ENCODE measurements at regions not wholly inside any gene's neighbourhood (a gene's known extent, or its start where the extent isn't known, plus 50 kb on each side); places are given as distances from the start of the nearest gene placed in this dataset.

DNA sequence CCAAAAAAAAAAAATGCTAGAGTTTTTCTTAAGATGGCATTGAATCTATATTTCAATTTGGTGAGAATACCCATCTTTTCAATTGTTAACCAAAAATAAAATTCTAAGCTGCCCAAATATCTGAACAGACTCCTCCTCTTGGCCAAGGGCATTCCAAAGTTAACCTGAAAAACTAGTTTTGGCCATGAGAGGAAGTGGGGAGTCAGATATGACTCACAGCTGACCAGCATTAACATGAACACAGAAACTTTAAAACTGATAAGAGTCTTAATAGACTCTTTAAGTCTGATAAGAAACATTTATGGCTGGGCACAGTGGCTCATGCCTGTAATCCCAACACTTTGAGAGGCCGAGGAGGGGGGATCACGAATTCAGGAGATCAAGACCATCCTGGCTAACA lies 171.3 kb downstream of the FAXC start:
- peaks cover 0 to 8% of the 10 kb centered on the region in 2 experiments; a peak in 3 of 4 replicates for H3K9me3 ChIP-seq (ENCODE audit: control insufficient read depth in 1 of 2, insufficient read depth in 1 of 2, low read depth in 1 of 2, low read length in 2 of 2)
- POLR2A ChIA-PET = no interaction called here
- DNase-seq (ENCODE audit: low read depth, low spot score) (peak; percentile 31), ATAC-seq (peak; percentile 78)
- no peaks in the 10 kb centered on the region for H3K27me3 ChIP-seq (ENCODE audit: insufficient read depth, low read length)
- H3K27ac ChIP-seq (ENCODE audit: low read depth, low read length) = no peak overlapping the region
- no peak overlapping the region for H3K9ac ChIP-seq (ENCODE audit: low read length)
- H3K79me2 ChIP-seq (ENCODE audit: insufficient read depth, low read length) = no peaks in the 10 kb centered on the region
- H3K4me3 ChIP-seq (replicated peaks in 1 of 2; ENCODE audit: low read depth in 1 of 2, low read length in 2 of 2) = no peak overlapping the region
- H3K9me2 ChIP-seq (ENCODE audit: insufficient read depth) = no peaks in the 10 kb centered on the region
- H3K4me2 ChIP-seq (ENCODE audit: low read length) = peak overlapping the region; percentile 52
- intact Hi-C loops (cut with micrococcal nuclease) = no loop called here
- CTCF ChIA-PET = no interaction called here
- peaks cover 0 to 15% of the 10 kb centered on the region in 2 experiments; a peak in 2 of 4 replicates for H3K4me1 ChIP-seq (ENCODE audit: control insufficient read depth in 1 of 2, insufficient read depth in 2 of 2, low read length in 2 of 2)
- H3K36me3 ChIP-seq (ENCODE audit: control insufficient read depth in 1 of 2, insufficient read depth in 2 of 2, low read length in 2 of 2) = no peaks in the 10 kb centered on the region
- no TSS peak for BruUV-seq (replicated peaks)
- peak overlapping the region; percentile 39 for H2AFZ ChIP-seq (ENCODE audit: low read depth, low read length, poor library complexity, severe bottlenecking)
- H4K20me1 ChIP-seq (ENCODE audit: insufficient read depth) = no peaks in the 10 kb centered on the region
- RAD21 ChIA-PET (ENCODE audit: low non-redundant PET in 1 of 2, low total read pairs in 2 of 2, uncharacterized antibody in 2 of 2, unreplicated experiment in 2 of 2) = interaction anchor here in 1 of 2 experiments (0.7 kb wide), 1 partner anchor 1010 kb away, joined by 3 read pairs; no protein-coding TSS in a partner anchor
- TF ChIP-seq CEBPB (IDR thresholded peaks at IDR 0.05; ENCODE audit: low read depth) = 0 out of 2 replicates have a peak, but pooled peaks have one; percentile 18
- no peak for TF ChIP-seq ZFX (IDR thresholded peaks at IDR 0.05)
- peak; percentile 66 for TF ChIP-seq SP1 (IDR thresholded peaks at IDR 0.05; ENCODE audit: low read depth)
- TF ChIP-seq ZNF274 (IDR thresholded peaks at IDR 0.05; ENCODE audit: low read depth, low read length) = no peak
- TF ChIP-seq EGR1 (IDR thresholded peaks at IDR 0.05; ENCODE audit: low read depth) = no peak
- no peak for TF ChIP-seq SIN3A (IDR thresholded peaks at IDR 0.05; ENCODE audit: low read depth)
- TF ChIP-seq JUND (IDR thresholded peaks at IDR 0.05) = peak; percentile 56
- no peak for TF ChIP-seq SRF (IDR thresholded peaks at IDR 0.05; ENCODE audit: low read depth)
- no peak for TF ChIP-seq YY1 (IDR thresholded peaks at IDR 0.05; ENCODE audit: extremely low read depth, insufficient replicate concordance, low read depth, low read length)
- TF ChIP-seq FOSL1 (IDR thresholded peaks at IDR 0.05; ENCODE audit: low read depth) = peak; percentile 82

DNA sequence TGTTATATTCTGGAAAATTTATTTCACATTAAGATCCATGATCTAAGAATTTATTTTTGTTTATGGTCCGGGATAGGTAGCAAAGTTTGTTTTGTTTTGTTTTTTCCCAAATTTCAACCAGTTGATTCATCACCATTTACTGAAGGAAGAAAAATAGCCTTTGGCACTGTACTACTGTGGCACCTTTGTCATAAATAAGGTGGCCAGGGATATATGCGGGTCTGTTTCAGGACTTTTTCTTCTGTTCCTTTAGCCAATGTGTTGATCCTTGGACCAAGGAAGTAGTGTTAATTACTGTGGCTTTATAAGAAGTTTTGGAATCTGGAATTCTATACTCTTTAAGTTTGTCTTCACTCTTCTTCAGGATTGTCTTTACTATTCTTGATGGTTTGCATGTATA lies 171.7 kb downstream of the FAXC start:
- ChIA-PET CTCF (no interaction called here), POLR2A (no interaction called here), RAD21 (ENCODE audit: low non-redundant PET in 1 of 2, low total read pairs in 2 of 2, uncharacterized antibody in 2 of 2, unreplicated experiment in 2 of 2) (interaction anchor here in 1 of 2 experiments (0.7 kb wide), 1 partner anchor 1009 kb away, joined by 3 read pairs; no protein-coding TSS in a partner anchor)
- no peaks in the 10 kb centered on the region for H3K79me2 ChIP-seq (ENCODE audit: insufficient read depth, low read length)
- H2AFZ ChIP-seq (ENCODE audit: low read depth, low read length, poor library complexity, severe bottlenecking) = peak overlapping the region; percentile 39
- no peak overlapping the region for H3K27ac ChIP-seq (ENCODE audit: low read depth, low read length)
- H3K27me3 ChIP-seq (ENCODE audit: insufficient read depth, low read length) = no peaks in the 10 kb centered on the region
- no peak for DNase-seq (ENCODE audit: low read depth, low spot score)
- no peaks in the 10 kb centered on the region for H3K9me2 ChIP-seq (ENCODE audit: insufficient read depth)
- BruUV-seq (replicated peaks) = no TSS peak
- TF ChIP-seq YY1 (IDR thresholded peaks at IDR 0.05; ENCODE audit: extremely low read depth, insufficient replicate concordance, low read depth, low read length) (no peak), JUND (IDR thresholded peaks at IDR 0.05) (no peak), MAX (IDR thresholded peaks at IDR 0.05) (no peak), RAD21 (IDR thresholded peaks at IDR 0.05; ENCODE audit: low read depth) (no peak), POLR2A (IDR thresholded peaks at IDR 0.05; ENCODE audit: borderline replicate concordance, extremely low read depth, insufficient read depth, insufficient read length) (no peak), CEBPB (IDR thresholded peaks at IDR 0.05; ENCODE audit: low read depth) (no peak), ATF3 (IDR thresholded peaks at IDR 0.05) (no peak), POLR2AphosphoS5 (IDR thresholded peaks at IDR 0.05; ENCODE audit: low read depth, low read length) (no peak), ZFX (IDR thresholded peaks at IDR 0.05) (no peak), CBX3 (IDR thresholded peaks at IDR 0.05; ENCODE audit: low read depth) (no peak), FOSL1 (IDR thresholded peaks at IDR 0.05; ENCODE audit: low read depth) (no peak), EZH2 (IDR thresholded peaks at IDR 0.05) (no peak), TCF7L2 (IDR thresholded peaks at IDR 0.05; ENCODE audit: borderline replicate concordance, extremely low read depth, insufficient read depth, insufficient read length) (no peak)
- TF ChIP-seq, protein P1, sequence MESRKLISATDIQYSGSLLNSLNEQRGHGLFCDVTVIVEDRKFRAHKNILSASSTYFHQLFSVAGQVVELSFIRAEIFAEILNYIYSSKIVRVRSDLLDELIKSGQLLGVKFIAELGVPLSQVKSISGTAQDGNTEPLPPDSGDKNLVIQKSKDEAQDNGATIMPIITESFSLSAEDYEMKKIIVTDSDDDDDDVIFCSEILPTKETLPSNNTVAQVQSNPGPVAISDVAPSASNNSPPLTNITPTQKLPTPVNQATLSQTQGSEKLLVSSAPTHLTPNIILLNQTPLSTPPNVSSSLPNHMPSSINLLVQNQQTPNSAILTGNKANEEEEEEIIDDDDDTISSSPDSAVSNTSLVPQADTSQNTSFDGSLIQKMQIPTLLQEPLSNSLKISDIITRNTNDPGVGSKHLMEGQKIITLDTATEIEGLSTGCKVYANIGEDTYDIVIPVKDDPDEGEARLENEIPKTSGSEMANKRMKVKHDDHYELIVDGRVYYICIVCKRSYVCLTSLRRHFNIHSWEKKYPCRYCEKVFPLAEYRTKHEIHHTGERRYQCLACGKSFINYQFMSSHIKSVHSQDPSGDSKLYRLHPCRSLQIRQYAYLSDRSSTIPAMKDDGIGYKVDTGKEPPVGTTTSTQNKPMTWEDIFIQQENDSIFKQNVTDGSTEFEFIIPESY (IDR thresholded peaks at IDR 0.05; ENCODE audit: extremely low read depth, insufficient replicate concordance, low read length) = no peak
- intact Hi-C loops (cut with micrococcal nuclease) = no loop called here
- H3K4me1 ChIP-seq (ENCODE audit: control insufficient read depth in 1 of 2, insufficient read depth in 2 of 2, low read length in 2 of 2) = peaks cover 0 to 15% of the 10 kb centered on the region in 2 experiments; a peak in 2 of 4 replicates
- peaks cover 0 to 8% of the 10 kb centered on the region in 2 experiments; a peak in 3 of 4 replicates for H3K9me3 ChIP-seq (ENCODE audit: control insufficient read depth in 1 of 2, insufficient read depth in 1 of 2, low read depth in 1 of 2, low read length in 2 of 2)
- H3K4me2 ChIP-seq (ENCODE audit: low read length) = peak overlapping the region; percentile 52
- no peaks in the 10 kb centered on the region for H4K20me1 ChIP-seq (ENCODE audit: insufficient read depth)
- no peak overlapping the region for H3K9ac ChIP-seq (ENCODE audit: low read length)
- H3K4me3 ChIP-seq (replicated peaks in 1 of 2; ENCODE audit: low read depth in 1 of 2, low read length in 2 of 2) = no peak overlapping the region
- H3K36me3 ChIP-seq (ENCODE audit: control insufficient read depth in 1 of 2, insufficient read depth in 2 of 2, low read length in 2 of 2) = no peaks in the 10 kb centered on the region
- ATAC-seq = no peak

All from HCT116 (cell line).